Osteoblast (primary cell): ENCODE measurements at regions not wholly inside any gene's neighbourhood (a gene's known extent, or its start where the extent isn't known, plus 50 kb on each side); places are given as distances from the start of the nearest gene placed in this dataset.

Experiments used
- DNase-seq: peaks from one replicate; pipeline ENCODE4 v3.0.0; 2011; ENCODE audit warnings: low spot score, mixed read lengths; ENCODE audit not compliant: insufficient read length; ENCODE audit errors: missing footprints
- H2AFZ ChIP-seq: 2 replicates; pipeline ENCODE4 v1.6.0; 2011; ENCODE audit warnings: mild to moderate bottlenecking, low read length
- H3K27ac ChIP-seq: 2 replicates; pipeline ENCODE4 v1.5.1; 2011; ENCODE audit warnings: mild to moderate bottlenecking, low read depth, low read length, moderate library complexity
- H3K27me3 ChIP-seq: 2 replicates; pipeline ENCODE4 v1.6.0; 2012; ENCODE audit warnings: mild to moderate bottlenecking, control low read depth, inconsistent platforms, low read length, moderate library complexity; ENCODE audit not compliant: insufficient read depth
- H3K36me3 ChIP-seq: 2 replicates; pipeline ENCODE4 v1.5.1; 2011; ENCODE audit warnings: mild to moderate bottlenecking, low read length, control low read depth, moderate library complexity; ENCODE audit not compliant: insufficient read depth
- H3K4me1 ChIP-seq: 2 replicates; pipeline ENCODE4 v1.5.1; 2011; ENCODE audit warnings: mild to moderate bottlenecking, low read length, control low read depth, moderate library complexity; ENCODE audit not compliant: insufficient read depth
- H3K4me2 ChIP-seq: 2 replicates; pipeline ENCODE4 v1.6.0; 2011; ENCODE audit warnings: mild to moderate bottlenecking, low read length; ENCODE audit not compliant: insufficient read depth
- H3K4me3 ChIP-seq: fragments of 200-600 bp; sonication (generic); 3 replicates; pipeline ENCODE4 v1.5.1; 2012; ENCODE audit warnings: mild to moderate bottlenecking, low read length, inconsistent platforms; ENCODE audit not compliant: insufficient read depth
- H3K79me2 ChIP-seq: 2 replicates; pipeline ENCODE4 v1.6.0; 2012; ENCODE audit warnings: mild to moderate bottlenecking, low read length, control low read depth, inconsistent platforms; ENCODE audit not compliant: insufficient read depth
- H3K9me3 ChIP-seq: 2 replicates; pipeline ENCODE4 v1.5.1; 2011; ENCODE audit warnings: low read depth, low read length, control low read depth
- H4K20me1 ChIP-seq: 2 replicates; pipeline ENCODE4 v1.6.0; 2012; ENCODE audit warnings: mild to moderate bottlenecking, low read length, control low read depth; ENCODE audit not compliant: insufficient read depth
- CTCF ChIP-seq: IDR thresholded peaks from 2 replicates; pipeline ENCODE4 v1.5.1; 2011; ENCODE audit warnings: mild to moderate bottlenecking, low read depth, low read length, moderate library complexity; ENCODE audit errors: extremely low read depth

GRCh38 chr6:81511423-81511822, 241.1 kb downstream of the TENT5A start:
- H3K27me3 ChIP-seq = no peaks in the 10 kb centered on the region
- DNase-seq = no peak
- peak overlapping the region; percentile 38 for H2AFZ ChIP-seq
- H3K9me3 ChIP-seq = no peaks in the 10 kb centered on the region
- no peak for TF ChIP-seq CTCF
- H3K79me2 ChIP-seq = no peaks in the 10 kb centered on the region
- H4K20me1 ChIP-seq = no peaks in the 10 kb centered on the region
- no peaks in the 10 kb centered on the region for H3K36me3 ChIP-seq
- H3K4me2 ChIP-seq = no peak overlapping the region
- H3K27ac ChIP-seq = no peak overlapping the region
- peaks cover 3% of the 10 kb centered on the region for H3K4me1 ChIP-seq
- H3K4me3 ChIP-seq = no peak overlapping the region

- Histone ChIP-seq H2AFZ (no peak overlapping the region), H3K4me1 (no peaks in the 10 kb centered on the region), H3K4me3 (no peak overlapping the region), H4K20me1 (no peaks in the 10 kb centered on the region), H3K4me2 (no peak overlapping the region), H3K36me3 (no peaks in the 10 kb centered on the region), H3K27me3 (no peaks in the 10 kb centered on the region), H3K9me3 (no peaks in the 10 kb centered on the region), H3K79me2 (no peaks in the 10 kb centered on the region), H3K27ac (no peak overlapping the region)
- no peak for TF ChIP-seq CTCF
- no peak for DNase-seq
Measured at GRCh38 chr6:81495999-81496398, 256.5 kb downstream of the TENT5A start.

- no peaks in the 10 kb centered on the region for H3K9me3 ChIP-seq
- H3K4me1 ChIP-seq = no peaks in the 10 kb centered on the region
- H2AFZ ChIP-seq = no peak overlapping the region
- no peaks in the 10 kb centered on the region for H3K27me3 ChIP-seq
- H3K4me3 ChIP-seq = no peak overlapping the region
- no peaks in the 10 kb centered on the region for H3K36me3 ChIP-seq
- no peak for TF ChIP-seq CTCF
- H4K20me1 ChIP-seq = no peaks in the 10 kb centered on the region
- no peak overlapping the region for H3K27ac ChIP-seq
- no peaks in the 10 kb centered on the region for H3K79me2 ChIP-seq
- no peak overlapping the region for H3K4me2 ChIP-seq
- no peak for DNase-seq
Measured at GRCh38 chr6:81491454-81492101, 260.9 kb downstream of the TENT5A start.

GRCh38 chr6:81487489-81487888, 265.0 kb downstream of the TENT5A start:
- Histone ChIP-seq H3K4me2 (peak overlapping the region; percentile 68), H3K4me3 (peak overlapping the region; percentile 44), H3K27me3 (no peaks in the 10 kb centered on the region), H3K36me3 (no peaks in the 10 kb centered on the region), H3K4me1 (no peaks in the 10 kb centered on the region), H3K27ac (no peak overlapping the region), H3K79me2 (no peaks in the 10 kb centered on the region), H4K20me1 (no peaks in the 10 kb centered on the region), H2AFZ (peak overlapping the region; percentile 36), H3K9me3 (no peaks in the 10 kb centered on the region)
- no peak for DNase-seq
- no peak for TF ChIP-seq CTCF
